ENCODE measurements at regions not wholly inside any gene's neighbourhood (a gene's known extent, or its start where the extent isn't known, plus 50 kb on each side); places are given as distances from the start of the nearest gene placed in this dataset.

DNA sequence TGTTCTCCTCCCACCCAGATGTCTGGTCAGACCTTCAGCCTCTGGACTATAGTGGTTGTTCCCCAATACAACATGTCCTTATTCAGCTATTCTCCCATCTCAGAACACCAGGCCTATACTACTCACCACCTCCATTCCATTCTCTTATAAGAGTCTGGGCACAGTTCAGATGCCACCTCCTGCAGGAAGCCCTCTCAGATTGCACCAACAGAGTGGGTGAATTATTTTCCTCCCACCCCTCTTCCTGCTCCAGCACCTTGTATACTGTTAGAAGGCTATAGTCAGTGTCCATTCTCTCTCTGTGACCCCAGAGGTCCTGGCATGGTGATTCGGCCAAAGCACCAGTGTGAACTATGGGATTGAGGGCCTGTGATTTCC lies 204.6 kb downstream of the GLI2 start:
- intact Hi-C loops (cut with micrococcal nuclease), result no loop called here
- Mint-ChIP-seq H3K27me3 (no peaks in the 10 kb centered on the region), H3K27ac (no peak overlapping the region), H3K9me3 (ENCODE audit: insufficient read depth) (no peaks in the 10 kb centered on the region), H3K4me1 (no peaks in the 10 kb centered on the region), H3K4me3 (no peak overlapping the region)
- H3K4me2 ChIP-seq (replicated peaks; ENCODE audit: low read depth, low read length, poor library complexity, severe bottlenecking), result no peak overlapping the region
- H3K79me2 ChIP-seq (ENCODE audit: control insufficient read depth, insufficient read depth, low read length), result no peaks in the 10 kb centered on the region
- H3K9ac ChIP-seq (ENCODE audit: low read length), result no peak overlapping the region
- H3K27me3 ChIP-seq (replicated peaks in 1 of 4; ENCODE audit: control extremely low read depth in 1 of 4, control insufficient read depth in 3 of 4, insufficient read depth in 4 of 4, low read length in 3 of 4), result no peaks in the 10 kb centered on the region
- WGBS (ENCODE audit: insufficient coverage), result 100% methylated on average over 1 of the region's 1 CpG
- H3K36me3 ChIP-seq (replicated peaks in 1 of 2; ENCODE audit: control extremely low read depth in 1 of 2, control insufficient read depth in 1 of 2, extremely low read depth in 1 of 2, insufficient read depth in 2 of 2, low read length in 1 of 2), result no peaks in the 10 kb centered on the region
- no peaks in the 10 kb centered on the region for H3K4me1 ChIP-seq (ENCODE audit: control insufficient read depth in 2 of 2, insufficient read depth in 2 of 2, low read length in 2 of 2)
- peaks cover 0 to 5% (median 0%) of the 10 kb centered on the region in 3 donors for H3K9me3 ChIP-seq (ENCODE audit: control extremely low read depth in 1 of 3, control insufficient read depth in 2 of 3, insufficient read depth in 1 of 3, low read length in 2 of 3)
- ATAC-seq (ENCODE audit: low read depth), result no peak
- ChIA-PET CTCF (no interaction called here), POLR2A (no interaction called here)
- no peak overlapping the region for H3K27ac ChIP-seq (ENCODE audit: low read length in 2 of 2)
- H4K20me1 ChIP-seq (ENCODE audit: control insufficient read depth, insufficient read depth, low read length, poor library complexity, severe bottlenecking), result no peaks in the 10 kb centered on the region
- no peak for TF ChIP-seq EZH2 (IDR thresholded peaks at IDR 0.05; ENCODE audit: borderline replicate concordance, insufficient read depth, low read depth, low read length, poor library complexity, severe bottlenecking)
- TF ChIP-seq, protein P1, sequence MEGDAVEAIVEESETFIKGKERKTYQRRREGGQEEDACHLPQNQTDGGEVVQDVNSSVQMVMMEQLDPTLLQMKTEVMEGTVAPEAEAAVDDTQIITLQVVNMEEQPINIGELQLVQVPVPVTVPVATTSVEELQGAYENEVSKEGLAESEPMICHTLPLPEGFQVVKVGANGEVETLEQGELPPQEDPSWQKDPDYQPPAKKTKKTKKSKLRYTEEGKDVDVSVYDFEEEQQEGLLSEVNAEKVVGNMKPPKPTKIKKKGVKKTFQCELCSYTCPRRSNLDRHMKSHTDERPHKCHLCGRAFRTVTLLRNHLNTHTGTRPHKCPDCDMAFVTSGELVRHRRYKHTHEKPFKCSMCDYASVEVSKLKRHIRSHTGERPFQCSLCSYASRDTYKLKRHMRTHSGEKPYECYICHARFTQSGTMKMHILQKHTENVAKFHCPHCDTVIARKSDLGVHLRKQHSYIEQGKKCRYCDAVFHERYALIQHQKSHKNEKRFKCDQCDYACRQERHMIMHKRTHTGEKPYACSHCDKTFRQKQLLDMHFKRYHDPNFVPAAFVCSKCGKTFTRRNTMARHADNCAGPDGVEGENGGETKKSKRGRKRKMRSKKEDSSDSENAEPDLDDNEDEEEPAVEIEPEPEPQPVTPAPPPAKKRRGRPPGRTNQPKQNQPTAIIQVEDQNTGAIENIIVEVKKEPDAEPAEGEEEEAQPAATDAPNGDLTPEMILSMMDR (IDR thresholded peaks at IDR 0.05), result no peak
- DNase-seq, result no peak
- H2AFZ ChIP-seq (ENCODE audit: insufficient read depth, low read depth, low read length, poor library complexity, severe bottlenecking), result no peak overlapping the region
- no peak overlapping the region for H3K4me3 ChIP-seq (ENCODE audit: control extremely low read depth in 1 of 5, extremely low read depth in 1 of 5, insufficient read depth in 1 of 5, low read depth in 2 of 5, low read length in 4 of 5)

DNA sequence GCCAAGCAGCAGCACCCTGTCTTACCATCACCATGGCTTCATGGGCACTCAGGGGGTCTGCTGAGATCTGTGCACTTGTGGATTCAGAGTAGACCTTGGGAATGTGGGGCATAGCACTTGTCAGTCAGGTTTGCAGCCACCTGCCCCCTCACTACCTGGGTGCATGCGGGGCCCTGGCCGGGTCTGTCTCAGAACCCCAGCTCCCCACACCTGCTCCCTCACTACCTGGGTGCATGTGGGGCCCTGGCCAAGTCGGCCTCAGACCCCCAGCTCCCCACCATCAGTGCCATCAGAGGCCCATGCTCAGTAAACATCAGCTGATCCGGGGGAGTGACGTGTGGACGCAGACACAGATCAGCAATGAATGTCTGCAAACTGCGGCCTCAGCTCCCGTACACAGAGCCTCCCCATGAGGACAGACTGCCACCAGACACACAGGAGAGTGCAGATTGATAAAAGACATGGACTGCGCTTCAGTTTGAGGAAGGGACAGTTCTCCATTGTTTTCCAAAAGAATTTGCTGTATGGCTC lies 205.1 kb downstream of the GLI2 start:
- Histone ChIP-seq H3K27me3 (replicated peaks in 1 of 4; ENCODE audit: control extremely low read depth in 1 of 4, control insufficient read depth in 3 of 4, insufficient read depth in 4 of 4, low read length in 3 of 4) (no peaks in the 10 kb centered on the region), H3K9me3 (ENCODE audit: control extremely low read depth in 1 of 3, control insufficient read depth in 2 of 3, insufficient read depth in 1 of 3, low read length in 2 of 3) (peaks cover 0 to 5% (median 0%) of the 10 kb centered on the region in 3 donors), H3K4me2 (replicated peaks; ENCODE audit: low read depth, low read length, poor library complexity, severe bottlenecking) (no peak overlapping the region), H3K9ac (ENCODE audit: low read length) (no peak overlapping the region), H2AFZ (ENCODE audit: insufficient read depth, low read depth, low read length, poor library complexity, severe bottlenecking) (no peak overlapping the region), H3K36me3 (replicated peaks in 1 of 2; ENCODE audit: control extremely low read depth in 1 of 2, control insufficient read depth in 1 of 2, extremely low read depth in 1 of 2, insufficient read depth in 2 of 2, low read length in 1 of 2) (no peaks in the 10 kb centered on the region), H3K27ac (ENCODE audit: low read length in 2 of 2) (no peak overlapping the region), H3K4me1 (ENCODE audit: control insufficient read depth in 2 of 2, insufficient read depth in 2 of 2, low read length in 2 of 2) (no peaks in the 10 kb centered on the region), H4K20me1 (ENCODE audit: control insufficient read depth, insufficient read depth, low read length, poor library complexity, severe bottlenecking) (no peaks in the 10 kb centered on the region), H3K4me3 (ENCODE audit: control extremely low read depth in 1 of 5, extremely low read depth in 1 of 5, insufficient read depth in 1 of 5, low read depth in 2 of 5, low read length in 4 of 5) (no peak overlapping the region), H3K79me2 (ENCODE audit: control insufficient read depth, insufficient read depth, low read length) (no peaks in the 10 kb centered on the region)
- ATAC-seq (ENCODE audit: low read depth) (no peak), DNase-seq (no peak)
- Mint-ChIP-seq H3K4me3 (no peak overlapping the region), H3K4me1 (no peaks in the 10 kb centered on the region), H3K27me3 (no peaks in the 10 kb centered on the region), H3K9me3 (ENCODE audit: insufficient read depth) (no peaks in the 10 kb centered on the region), H3K27ac (no peak overlapping the region)
- CTCF ChIA-PET, result no interaction called here
- TF ChIP-seq EZH2 (IDR thresholded peaks at IDR 0.05; ENCODE audit: borderline replicate concordance, insufficient read depth, low read depth, low read length, poor library complexity, severe bottlenecking), result no peak
- TF ChIP-seq, protein P1 (IDR thresholded peaks at IDR 0.05), result no peak
- WGBS (ENCODE audit: insufficient coverage), result 95% methylated on average over 8 of the region's 9 CpGs
- POLR2A ChIA-PET, result no interaction called here
- intact Hi-C loops (cut with micrococcal nuclease), result no loop called here

Measured in B cell (primary cell).